HG03442 (cell line): ENCODE measurements at regions not wholly inside any gene's neighbourhood (a gene's known extent, or its start where the extent isn't known, plus 50 kb on each side); places are given as distances from the start of the nearest gene placed in this dataset.
"Not testable (repeated sequence)": the region's sequence is repeated elsewhere in the genome, so short reads cannot be mapped to it uniquely, and the experiment has no call there.

ENCODE experiments used
- ATAC-seq: cut with Tn5 transposase; IDR thresholded peaks from one replicate; pipeline ENCODE4 v1.9.1; 2021; ENCODE audit warnings: mild to moderate bottlenecking, moderate library complexity; ENCODE audit not compliant: unreplicated experiment

DNA sequence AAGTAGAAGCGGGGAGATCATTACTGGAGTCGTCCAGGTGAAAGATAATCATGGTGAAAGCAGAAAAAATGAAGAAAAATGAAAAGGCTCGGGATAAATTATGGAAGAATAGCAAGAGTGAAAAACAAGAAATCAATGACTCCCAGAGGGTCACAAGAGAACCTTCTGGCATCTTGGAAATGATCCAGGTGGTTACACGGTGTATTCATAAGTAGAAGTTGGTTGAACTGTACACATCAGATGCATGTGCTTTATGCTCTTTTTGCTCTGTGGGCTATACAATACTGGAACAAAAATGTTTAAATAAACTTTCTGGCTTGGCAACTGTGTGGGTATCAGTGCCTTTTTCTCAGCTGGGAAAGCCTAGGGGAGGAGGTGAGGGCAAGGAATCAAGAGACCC, 348.9 kb downstream of the RND3 start:
- no peak for ATAC-seq

DNA sequence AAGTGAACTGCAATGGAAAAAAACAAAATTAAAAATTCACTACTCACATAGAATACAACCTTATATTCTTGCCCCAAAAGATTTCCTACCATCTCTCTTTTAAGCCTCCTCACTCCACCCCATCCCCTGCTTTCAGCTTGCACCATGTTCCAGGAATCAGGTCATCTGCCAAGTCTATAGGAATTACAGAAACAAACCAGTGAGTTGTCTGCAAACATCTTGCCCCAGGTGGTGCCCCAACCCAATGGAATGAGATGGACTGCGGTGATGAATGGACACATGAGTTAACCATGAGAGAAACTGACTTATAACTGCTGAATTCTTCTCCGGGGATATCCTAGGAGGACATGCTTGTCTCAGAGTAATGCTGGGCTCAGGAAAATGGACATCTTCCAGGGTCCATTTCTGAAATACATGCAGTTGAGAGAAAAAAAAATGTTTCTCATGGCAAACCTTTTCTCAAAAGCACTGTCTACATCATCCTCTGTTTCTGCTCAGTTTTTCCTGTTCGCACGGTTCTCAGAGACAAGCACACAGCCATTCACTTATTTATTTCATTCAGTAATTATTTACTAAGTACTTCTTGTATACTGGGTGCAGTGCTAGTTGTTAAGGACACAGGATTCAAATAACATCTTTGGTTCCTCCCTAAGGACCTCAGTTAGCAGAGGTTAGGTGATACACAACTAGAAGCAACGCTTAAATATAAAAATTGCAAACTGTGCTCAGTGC, 350.0 kb downstream of the RND3 start:
- no peak for ATAC-seq

DNA sequence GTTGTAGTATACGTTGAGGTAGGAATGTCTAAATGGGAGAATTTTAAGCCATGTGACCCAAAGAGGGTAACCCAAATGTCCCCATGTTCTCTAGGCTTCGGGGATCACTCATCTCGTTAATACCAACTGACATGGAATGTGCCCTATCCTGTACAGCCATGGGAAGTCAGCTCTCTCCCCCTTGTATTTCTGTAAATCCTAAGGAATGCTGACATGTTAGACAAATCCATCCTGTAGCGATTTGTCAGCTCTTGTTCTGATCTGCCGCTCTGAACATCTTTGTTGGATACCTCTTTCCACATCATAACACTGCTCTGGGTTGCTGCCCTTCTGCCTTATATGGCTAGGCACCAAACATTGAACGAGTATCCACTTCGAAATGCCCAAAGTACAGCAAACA, 350.6 kb downstream of the RND3 start:
- ATAC-seq = no peak

DNA sequence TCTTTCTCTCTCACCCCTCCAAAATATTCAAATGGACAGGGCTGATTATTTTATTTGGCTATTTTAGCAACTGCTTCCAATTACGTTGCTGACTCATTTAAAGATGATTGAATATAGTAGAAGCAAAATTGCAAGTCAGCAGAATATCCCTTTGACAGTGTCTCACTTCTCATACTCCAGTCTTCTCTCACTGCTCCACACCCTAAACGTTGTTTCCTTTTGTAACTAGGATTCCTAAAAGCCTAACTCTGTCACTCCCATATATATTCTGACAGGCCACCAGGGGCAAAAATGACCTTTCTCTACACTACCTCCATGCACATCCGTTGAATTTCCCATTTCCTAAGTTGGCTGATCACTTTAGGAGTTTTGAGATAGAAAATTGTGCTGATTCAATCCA, 351.1 kb downstream of the RND3 start:
- ATAC-seq = no peak

DNA sequence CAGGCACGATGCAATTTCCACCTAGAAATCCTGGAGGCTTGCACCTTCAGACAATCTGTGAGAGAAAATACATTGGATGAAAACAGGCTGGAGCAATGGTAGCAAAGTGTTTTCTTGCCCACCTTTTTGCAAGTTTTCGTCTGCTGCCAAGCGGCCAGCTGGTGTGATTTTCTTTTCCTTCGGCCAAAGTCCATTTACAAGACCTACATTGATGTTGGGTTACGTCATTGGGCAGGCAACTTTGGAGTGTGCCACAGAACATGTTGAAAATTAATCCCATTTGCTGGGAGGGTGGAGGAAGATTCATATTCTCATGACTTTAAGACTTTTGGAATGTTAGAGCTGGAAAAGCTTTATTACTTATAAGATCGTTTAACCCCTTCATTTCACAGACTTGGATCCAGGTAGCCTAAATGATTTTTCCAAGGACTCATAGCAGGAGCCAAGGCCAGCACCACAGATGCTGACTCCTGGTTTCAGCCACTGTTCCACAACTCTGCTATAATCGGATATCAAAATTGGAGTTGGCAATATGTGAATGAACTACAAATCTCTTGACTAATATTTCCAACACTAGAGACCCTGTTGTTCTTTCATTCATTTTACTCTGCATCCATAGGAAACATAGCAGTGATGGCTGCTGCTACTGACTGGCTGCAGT, 352.1 kb downstream of the RND3 start:
- ATAC-seq = no peak

DNA sequence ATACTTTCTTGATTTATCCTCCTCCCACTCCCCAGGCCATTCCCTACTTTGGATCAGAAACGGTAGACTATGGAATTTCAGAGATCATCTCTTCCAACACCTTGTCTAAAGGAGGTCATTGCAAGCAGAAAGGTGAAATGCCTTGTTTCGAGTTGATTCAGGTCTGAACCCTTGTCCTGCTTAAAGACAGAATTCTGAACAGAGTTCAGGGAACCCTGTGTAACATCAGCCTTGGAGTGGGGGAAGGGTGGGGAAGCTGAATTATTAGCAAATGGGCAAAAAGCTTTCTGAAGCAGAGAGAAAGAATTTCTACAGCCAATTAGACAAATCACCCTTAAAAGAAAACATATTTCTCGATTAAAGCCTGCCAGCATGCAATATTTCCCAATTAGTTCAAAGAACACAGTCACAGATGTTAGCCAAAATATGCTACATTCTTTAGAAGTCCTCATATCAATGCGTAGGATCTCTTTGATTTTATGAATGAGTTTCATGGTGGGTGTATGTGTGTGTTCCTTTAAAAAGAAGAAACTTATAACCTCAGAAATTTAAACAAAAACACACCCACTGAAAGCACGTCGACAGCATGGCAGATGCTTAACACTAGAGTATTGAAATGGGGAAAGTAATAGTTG, 353.1 kb downstream of the RND3 start:
- no peak for ATAC-seq

DNA sequence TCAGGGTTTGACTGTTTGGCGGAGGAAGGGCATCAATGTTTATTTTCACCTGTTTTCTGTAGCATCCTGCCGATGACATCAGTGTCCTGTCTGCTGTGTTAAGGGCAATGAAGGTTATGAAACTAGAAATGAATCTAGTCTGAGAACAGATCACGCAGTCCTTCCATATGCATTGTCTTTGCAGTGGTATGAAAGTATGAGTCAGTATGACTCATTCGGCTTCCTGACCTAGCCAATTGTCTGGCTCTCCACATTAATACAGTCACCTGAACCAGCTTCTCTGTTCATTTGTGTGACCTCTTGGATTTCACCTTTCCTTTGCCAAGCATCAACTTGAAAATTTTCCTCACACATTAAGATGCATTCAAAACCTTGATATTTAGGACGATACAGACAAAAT, 353.8 kb downstream of the RND3 start:
- ATAC-seq = peak; percentile 99

DNA sequence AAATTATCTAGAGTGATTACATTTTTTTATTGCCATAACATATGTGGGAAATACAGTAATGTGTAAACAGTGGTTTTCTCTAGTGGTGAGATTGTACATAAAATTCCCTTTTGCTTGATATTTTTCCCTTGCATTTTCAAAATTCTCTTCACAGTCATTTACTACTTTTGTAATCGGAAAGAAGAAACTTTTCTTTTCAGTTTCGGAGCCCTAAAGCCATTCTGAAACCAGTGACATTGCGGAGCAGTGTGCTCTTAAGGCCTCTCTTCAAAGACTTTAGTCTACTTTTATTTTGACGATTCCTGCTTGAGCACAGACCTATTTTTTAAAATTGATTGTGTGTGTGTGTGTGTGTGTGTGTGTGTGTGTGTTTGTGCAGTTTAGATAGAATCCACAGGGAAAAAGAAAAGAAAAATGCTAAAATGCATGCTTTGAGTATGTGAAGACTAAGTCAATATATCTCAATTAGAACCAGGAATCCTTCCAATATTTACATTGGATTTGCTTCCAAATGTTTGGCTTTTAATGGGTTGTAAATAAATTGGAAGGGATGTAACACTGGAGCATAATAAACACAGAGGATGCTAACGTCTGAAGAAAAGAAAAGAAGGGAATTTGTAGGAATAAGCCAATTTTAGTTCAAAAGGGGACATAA, 357.4 kb downstream of the RND3 start:
- ATAC-seq = no peak

DNA sequence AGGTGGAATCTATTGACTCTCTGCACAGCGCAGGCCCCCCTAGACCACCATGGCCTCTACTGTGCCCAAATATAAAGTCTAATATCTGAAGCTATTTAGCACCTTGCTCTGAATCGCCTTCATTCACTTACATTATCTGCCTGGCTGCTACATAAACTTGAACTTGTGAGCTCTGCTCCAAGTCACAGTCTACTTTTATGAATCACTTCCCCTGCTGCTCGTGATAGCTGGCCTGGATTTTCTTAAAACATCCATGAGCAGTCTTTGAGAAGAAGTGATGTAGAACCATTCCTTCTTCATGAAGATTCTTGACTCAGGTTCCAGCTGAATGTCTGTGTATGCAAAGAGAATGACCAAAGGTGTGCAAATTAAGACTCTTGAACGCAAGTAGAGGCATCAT, 359.5 kb downstream of the RND3 start:
- no peak for ATAC-seq

DNA sequence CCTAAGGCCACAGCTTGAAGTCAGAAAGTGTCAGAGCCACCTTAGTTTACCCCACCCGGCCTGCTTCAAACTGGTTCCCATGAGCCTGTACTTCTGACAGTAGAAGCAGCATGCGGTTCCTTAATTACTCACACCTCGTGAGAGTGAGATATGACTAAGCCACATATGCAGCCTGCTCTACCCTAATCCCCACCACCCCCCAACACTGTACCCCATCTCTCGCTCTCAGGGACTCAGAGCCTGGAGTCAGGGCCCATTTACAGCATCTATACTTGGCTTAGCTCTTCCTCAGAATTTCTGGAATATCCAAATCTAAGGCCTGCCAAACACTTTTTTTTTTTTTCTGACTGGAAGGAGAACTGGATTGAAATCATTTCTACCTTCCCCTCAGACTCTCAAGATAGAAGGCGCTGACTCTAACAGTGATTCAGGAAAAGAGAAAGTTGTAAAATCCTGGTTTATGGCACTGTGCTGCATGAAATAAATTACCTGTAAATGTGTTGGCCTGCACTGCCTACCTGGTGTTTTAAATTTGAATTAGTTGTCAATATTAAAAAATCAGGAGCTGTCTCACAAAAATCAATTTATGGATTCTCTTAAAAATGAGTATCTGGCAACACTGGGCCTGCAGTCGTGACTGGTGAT, 360.0 kb downstream of the RND3 start:
- no peak for ATAC-seq

DNA sequence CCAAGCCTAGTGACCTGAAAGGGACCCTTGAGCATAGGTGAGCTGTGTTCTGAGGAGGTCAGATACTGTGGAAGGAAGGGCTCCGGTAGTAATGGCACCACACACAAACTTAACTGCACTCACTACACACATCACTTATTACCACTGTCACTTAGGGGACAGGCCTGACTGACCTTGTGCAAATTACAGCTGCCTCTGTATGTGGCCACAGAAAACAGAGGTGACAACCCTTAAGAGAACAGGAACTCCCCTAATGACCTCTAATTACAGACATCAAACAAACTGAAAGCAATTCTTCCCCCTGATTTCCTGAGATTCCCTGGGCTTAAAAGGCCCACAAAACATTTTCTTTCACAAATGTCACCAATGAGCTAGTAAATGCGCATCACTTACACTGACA, 360.6 kb downstream of the RND3 start:
- no peak for ATAC-seq

DNA sequence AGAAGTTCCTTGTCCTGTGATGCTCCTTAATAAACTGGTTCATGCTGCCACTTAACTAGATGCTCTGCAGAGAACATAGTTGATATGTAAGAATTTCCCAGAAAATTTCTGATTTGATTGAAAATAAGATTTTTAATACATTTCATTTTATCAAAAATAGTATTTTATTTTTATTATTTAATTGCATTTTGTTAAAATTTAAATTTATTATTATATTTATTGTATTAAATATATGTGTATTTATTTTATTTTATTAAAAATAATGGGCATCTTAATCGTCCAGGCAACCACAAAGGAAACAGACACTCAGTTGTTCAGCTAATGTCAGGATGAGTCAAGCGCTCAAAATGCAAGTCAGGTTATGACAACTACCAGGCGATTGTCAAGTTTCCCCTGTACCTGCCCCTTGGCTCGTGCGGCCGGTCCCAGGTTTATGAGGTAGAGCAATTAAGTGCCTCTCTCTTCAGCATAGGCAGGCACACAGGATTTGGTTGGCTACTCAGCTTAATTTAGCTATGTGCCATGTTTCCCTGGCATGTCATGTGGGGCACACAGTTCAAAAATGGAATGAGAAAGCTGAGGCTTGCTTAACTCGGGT, 361.2 kb downstream of the RND3 start:
- no peak for ATAC-seq

DNA sequence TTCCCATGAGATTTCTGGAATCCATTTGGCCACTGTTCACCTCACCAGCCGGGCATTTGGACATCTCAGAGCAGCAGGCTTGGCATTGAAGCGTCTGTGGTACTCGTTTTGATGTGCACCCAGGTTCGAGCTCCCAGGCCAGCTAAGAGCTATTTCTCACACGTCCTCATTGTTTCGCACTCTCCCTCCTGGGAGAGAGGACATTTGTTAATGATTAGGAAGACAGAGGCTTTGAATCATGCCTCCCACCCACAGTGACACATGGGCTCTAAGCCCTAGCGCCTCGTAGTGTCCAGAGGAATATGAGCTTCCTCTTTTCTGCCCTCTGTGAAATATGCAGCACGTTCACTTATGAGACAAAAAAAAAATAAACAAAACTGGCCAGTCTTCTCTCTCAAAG, 361.8 kb downstream of the RND3 start:
- no peak for ATAC-seq

DNA sequence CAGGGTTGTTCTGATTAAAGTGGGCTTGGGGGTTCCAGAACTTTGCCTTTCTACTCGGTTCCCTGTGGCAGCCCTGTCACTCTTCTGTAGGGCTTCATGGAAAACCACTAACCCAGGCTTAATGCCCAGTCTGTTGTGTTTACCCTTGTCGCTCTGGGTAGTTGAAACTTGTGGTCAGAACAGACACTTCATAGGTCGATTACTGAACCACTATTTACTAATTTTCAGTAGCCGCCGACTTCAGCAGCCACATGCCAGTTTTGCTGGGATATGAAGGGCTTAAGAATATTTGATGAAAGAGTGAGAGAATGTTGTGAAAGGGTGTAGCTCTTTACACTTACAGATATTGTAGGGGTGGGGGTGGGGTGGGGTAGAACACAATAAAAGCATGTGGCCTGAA, 362.3 kb downstream of the RND3 start:
- no peak for ATAC-seq

DNA sequence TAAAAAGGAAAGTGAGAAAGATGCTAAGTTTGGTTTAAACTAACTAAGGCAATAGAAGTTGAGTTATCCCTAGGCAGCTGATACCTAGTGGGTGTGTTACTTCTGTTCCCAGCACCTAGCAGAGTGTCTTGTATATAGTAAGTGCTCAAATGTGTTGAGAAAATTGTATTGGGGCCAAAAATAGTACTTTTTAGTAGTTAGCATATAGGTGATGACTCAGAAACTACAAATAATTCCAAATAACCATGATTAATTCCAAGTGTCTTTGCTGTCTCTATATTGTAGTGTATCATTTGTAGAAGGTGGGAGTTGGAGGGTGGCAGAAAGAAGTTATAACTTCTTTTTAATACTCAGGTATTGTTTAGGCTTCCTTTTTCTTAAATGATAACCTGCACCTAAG, 362.7 kb downstream of the RND3 start:
- ATAC-seq = no peak

DNA sequence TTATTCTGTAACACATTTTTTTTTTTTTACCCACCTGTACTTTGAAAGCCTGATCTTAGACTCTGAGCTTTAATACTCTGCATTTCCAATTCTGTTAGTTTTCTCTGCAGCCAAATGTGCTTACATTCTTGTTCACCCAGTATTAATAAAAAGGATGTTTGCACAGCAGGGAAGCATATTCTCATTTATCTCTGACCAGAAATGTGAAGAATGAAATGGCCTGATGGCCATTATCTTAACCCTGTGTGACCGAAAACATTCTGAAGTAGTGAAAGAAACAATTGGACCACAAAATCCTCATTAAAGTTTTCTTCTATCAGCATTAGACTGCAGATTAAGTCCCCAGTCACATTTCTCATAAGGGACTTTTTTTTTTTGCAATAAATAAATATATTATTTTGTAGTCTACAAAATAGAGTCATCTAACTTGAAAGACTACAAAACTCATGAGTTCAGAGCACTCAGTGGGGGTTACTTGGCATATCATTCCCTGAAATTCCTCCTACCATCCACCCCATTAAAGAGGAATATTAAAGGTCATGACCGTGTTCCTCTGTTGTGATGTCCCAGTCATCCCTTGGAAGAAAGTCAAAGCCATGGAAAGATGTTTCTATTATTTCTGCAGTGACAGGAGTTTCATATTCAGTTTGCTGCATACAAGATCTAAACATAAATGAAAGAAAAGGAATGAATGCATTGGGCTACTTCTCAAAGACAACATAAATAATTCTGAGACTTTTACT, 364.4 kb downstream of the RND3 start:
- no peak for ATAC-seq

DNA sequence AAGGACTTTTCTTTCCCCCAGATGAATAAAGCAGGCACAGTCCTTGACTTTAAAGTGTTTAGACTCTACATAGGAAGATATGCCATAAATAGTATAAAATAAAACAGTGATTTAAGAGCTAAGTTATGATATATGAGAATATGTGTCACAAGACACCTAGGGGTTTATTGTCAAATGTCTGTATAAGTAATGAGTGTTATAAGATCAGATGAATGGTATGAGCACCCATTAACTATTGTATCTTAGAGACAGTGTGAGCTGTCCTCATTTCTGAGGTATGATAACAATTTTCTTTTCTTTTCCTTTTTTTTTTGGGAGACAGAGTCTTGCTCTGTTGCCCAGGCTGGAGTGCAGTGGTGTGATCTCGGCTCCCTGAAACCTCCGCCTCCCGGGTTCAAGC, 365.3 kb downstream of the RND3 start:
- ATAC-seq = no peak

DNA sequence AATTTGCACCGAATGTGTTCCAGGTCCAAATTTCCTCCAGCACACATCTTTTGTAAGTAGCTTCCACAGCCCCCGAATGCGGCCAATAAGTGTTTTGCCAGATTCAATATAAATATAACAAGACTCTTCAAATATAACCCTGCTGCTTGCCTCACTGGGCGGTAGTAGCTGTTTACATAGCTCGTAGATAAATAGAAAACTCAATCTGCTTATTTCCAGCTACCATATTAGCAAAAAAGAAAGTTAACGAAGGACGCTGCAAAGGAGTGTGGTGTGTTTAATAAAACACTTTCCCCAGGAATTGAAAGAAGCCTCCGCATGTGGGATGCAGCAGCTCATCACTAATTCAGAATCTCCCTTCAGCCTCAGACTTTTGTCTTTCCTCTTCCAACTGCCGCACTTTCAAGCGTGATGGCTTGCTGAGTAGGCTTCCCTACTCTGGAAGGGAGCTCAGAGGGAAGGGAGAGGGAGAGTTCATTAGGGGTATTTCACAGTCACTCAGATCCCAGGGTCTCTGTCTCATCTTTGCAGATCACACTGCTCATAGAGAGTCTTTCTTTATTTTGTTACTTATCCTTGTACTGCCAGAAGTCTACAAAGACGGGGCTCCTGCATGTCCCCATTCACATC, 367.0 kb downstream of the RND3 start:
- ATAC-seq = no peak

DNA sequence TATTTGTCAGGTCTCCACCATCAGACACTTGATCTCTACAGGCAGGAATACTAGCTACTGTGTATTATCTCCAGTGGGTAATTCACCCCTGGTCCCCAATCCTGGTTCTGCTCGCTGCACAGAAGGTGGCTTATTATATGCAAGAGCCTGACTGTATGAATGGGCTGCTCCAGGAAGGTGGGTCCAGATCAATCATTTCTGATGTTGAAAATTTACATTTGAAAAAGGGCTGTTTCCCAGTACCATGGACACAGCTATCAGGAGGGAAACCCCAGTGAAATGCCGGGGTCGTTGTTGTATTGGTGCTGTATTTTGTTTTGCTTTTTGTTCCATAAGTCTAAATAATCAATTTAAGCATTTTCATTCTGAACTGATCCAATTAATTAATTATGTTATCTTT, 367.6 kb downstream of the RND3 start:
- ATAC-seq = no peak

DNA sequence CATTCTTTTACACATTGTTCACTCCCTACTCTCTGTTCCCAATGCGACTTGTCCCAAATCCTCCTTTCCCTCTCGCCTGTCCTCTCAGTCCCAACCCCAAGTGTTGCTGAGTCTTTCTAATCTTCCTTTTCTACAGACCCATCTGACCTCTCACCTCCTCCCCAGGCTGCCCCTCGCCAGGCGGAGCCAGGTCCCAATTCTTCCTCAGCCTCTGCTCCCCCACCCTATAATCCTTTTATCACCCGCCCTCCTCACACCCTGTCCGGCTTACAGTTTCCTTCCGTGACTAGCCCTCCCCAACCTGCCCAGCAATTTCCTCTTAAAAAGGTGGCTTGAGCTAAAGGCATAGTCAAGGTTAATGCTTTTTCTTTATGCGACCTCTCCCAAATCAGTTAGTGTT, 373.4 kb downstream of the RND3 start:
- not testable (repeated sequence) for ATAC-seq
